Astrocyte (in vitro differentiated cells and primary cell): ENCODE measurements at regions not wholly inside any gene's neighbourhood (a gene's known extent, or its start where the extent isn't known, plus 50 kb on each side); places are given as distances from the start of the nearest gene placed in this dataset.

Experiments
- EZH2 ChIP-seq: IDR thresholded peaks from 2 replicates; pipeline ENCODE4 v1.6.1; 2012; ENCODE audit warnings: mild to moderate bottlenecking, low read length, inconsistent platforms; ENCODE audit not compliant: insufficient read depth
- TF ChIP-seq, protein P1 (sequence below): IDR thresholded peaks from 2 replicates; pipeline ENCODE4 v1.5.1; 2011; ENCODE audit warnings: low read depth, mild to moderate bottlenecking, inconsistent platforms, low read length, moderate library complexity; ENCODE audit not compliant: insufficient read depth

DNA sequence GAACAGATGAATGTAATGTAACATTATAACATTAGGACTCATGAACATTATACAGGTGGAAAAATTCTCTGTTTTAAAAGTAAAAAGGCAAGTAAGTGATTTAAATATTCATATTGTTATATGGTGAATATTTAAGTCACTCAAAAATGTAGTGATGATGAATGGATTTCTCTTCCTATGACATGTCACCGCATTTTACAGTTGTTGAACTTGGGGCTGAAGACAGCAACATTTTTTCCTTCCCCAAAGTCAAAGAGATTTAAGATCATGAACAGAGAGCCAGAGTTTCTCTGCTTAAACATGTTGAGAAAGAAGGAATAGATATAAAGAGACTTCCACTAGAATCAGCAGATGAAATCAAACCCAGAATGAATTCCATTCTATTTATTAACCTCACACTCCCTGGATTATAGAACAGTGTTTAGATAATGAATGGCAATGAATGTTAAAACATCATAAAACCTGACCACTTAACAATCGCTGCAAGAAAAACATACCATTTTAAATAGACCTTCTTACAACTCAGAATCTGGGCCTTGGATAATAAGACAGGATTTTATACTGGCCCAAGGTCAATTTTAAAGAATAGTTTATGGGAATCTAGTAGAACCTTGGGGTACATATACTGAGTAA lies 163.6 kb upstream of the SIX2 start:
- TF ChIP-seq, protein P1, sequence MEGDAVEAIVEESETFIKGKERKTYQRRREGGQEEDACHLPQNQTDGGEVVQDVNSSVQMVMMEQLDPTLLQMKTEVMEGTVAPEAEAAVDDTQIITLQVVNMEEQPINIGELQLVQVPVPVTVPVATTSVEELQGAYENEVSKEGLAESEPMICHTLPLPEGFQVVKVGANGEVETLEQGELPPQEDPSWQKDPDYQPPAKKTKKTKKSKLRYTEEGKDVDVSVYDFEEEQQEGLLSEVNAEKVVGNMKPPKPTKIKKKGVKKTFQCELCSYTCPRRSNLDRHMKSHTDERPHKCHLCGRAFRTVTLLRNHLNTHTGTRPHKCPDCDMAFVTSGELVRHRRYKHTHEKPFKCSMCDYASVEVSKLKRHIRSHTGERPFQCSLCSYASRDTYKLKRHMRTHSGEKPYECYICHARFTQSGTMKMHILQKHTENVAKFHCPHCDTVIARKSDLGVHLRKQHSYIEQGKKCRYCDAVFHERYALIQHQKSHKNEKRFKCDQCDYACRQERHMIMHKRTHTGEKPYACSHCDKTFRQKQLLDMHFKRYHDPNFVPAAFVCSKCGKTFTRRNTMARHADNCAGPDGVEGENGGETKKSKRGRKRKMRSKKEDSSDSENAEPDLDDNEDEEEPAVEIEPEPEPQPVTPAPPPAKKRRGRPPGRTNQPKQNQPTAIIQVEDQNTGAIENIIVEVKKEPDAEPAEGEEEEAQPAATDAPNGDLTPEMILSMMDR: no peak
- TF ChIP-seq EZH2: no peak
